WERI-Rb-1 (cell line): ENCODE measurements at regions not wholly inside any gene's neighbourhood (a gene's known extent, or its start where the extent isn't known, plus 50 kb on each side); places are given as distances from the start of the nearest gene placed in this dataset.

ENCODE experiments used
- DNase-seq: peaks from one replicate; pipeline ENCODE4 v3.0.0-alpha.2; 2020
- H3K27ac ChIP-seq: fragments of 250-450 bp; sonication (Bioruptor Pico); 2 replicates; pipeline ENCODE4 v1.5.1; 2020; ENCODE audit warnings: mild to moderate bottlenecking, moderate library complexity
- H3K27me3 ChIP-seq: fragments of 250-450 bp; sonication (Bioruptor Pico); 2 replicates; pipeline ENCODE4 v1.5.1; 2021; ENCODE audit warnings: mild to moderate bottlenecking, low read depth, moderate library complexity; ENCODE audit not compliant: insufficient read depth, severe bottlenecking
- H3K36me3 ChIP-seq: fragments of 250-450 bp; sonication (Bioruptor Pico); 2 replicates; pipeline ENCODE4 v1.5.1; 2020; ENCODE audit warnings: mild to moderate bottlenecking, moderate library complexity
- H3K4me3 ChIP-seq: 2 replicates; pipeline ENCODE4 v1.5.1; 2011; ENCODE audit warnings: low read depth, mild to moderate bottlenecking, control low read depth, low read length
- H3K9me3 ChIP-seq: fragments of 250-450 bp; sonication (Bioruptor Pico); 2 replicates; pipeline ENCODE4 v1.5.1; 2021; ENCODE audit warnings: mild to moderate bottlenecking, moderate library complexity; ENCODE audit not compliant: severe bottlenecking
- TF ChIP-seq, protein P1 (sequence below): IDR thresholded peaks from 2 replicates; pipeline ENCODE4 v1.5.1; 2011; ENCODE audit warnings: low read depth, mild to moderate bottlenecking, control low read depth, inconsistent platforms, low read length

DNA sequence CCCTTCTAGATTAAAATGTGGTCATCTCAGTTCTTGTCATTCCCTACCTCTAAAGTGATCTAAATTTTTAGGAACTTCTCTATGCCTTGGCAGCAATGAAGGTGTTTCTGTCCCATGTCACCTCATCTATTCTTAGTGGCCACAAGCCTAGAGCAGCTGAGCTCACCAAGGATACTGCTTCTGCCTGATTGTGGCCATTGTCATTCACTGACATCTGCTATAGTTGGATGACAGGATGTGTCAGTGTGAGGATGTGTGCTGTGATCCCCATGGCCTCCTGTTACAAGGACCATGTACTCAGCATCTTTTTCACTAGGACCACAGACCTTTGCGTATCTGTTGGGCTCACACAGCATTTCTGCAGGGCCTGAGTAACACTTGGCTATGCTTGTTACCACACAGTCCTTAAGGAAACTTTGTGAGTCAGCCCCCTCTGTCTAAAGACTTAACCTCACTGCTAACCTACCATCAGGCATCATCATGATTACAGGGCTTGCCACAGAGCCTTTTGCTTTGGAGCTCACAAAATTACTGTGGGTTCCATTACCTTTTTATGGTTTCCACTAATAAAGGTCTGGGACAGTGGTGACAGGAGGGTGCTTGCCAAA, 421.0 kb downstream of the ADAM29 start:
- H3K27ac ChIP-seq, result no peak overlapping the region
- H3K27me3 ChIP-seq, result no peaks in the 10 kb centered on the region
- no peak for DNase-seq
- TF ChIP-seq, protein P1, sequence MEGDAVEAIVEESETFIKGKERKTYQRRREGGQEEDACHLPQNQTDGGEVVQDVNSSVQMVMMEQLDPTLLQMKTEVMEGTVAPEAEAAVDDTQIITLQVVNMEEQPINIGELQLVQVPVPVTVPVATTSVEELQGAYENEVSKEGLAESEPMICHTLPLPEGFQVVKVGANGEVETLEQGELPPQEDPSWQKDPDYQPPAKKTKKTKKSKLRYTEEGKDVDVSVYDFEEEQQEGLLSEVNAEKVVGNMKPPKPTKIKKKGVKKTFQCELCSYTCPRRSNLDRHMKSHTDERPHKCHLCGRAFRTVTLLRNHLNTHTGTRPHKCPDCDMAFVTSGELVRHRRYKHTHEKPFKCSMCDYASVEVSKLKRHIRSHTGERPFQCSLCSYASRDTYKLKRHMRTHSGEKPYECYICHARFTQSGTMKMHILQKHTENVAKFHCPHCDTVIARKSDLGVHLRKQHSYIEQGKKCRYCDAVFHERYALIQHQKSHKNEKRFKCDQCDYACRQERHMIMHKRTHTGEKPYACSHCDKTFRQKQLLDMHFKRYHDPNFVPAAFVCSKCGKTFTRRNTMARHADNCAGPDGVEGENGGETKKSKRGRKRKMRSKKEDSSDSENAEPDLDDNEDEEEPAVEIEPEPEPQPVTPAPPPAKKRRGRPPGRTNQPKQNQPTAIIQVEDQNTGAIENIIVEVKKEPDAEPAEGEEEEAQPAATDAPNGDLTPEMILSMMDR, result no peak
- H3K4me3 ChIP-seq, result no peak overlapping the region
- no peaks in the 10 kb centered on the region for H3K9me3 ChIP-seq
- H3K36me3 ChIP-seq, result no peaks in the 10 kb centered on the region

DNA sequence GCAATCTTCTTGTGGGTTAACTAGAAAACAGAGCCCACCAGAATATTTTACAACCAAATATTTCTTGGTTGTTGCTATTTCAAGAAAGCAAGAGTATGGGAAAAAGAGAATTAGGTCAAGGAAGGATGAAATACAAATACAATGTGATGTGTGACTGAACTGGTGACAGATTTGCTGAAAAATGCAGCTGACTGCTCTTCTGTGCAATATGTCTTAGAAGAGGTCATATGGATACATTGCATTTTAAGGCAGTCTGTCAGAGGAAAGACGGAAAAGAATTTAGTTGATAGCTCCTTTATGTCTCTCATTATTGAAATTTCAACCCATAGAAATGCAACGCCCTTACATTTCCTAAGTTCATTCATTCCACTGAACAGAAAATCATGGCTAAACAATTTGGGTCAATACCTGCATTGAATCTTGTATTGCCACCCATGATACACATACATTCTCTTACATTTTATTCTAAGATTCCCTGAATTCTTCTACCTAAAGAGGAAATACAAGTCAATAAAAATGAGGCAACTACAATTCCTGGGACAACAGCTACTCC, 423.1 kb downstream of the ADAM29 start:
- H3K27me3 ChIP-seq, result no peaks in the 10 kb centered on the region
- TF ChIP-seq, protein P1, result no peak
- H3K27ac ChIP-seq, result no peak overlapping the region
- H3K36me3 ChIP-seq, result no peaks in the 10 kb centered on the region
- no peak overlapping the region for H3K4me3 ChIP-seq
- H3K9me3 ChIP-seq, result no peaks in the 10 kb centered on the region
- no peak for DNase-seq

DNA sequence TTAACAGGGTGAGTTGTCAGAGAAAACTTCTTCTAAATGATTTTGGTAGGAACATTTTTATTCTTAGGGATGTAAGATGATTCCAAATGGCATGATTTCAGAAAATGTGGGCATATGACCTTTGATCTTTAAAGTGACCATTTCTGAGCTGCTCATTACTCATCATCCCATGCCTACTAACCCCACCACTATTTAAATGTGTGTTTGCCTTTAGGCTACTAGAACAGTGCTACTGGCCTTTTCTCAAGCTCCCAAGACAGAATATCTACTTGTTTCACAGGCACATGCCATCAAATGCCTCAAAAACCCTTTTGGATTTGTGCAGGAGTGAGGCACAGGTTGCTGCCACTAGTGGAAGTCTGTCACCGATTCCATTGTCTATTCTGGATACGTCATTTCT, 428.2 kb downstream of the ADAM29 start:
- TF ChIP-seq, protein P1, result no peak
- DNase-seq, result no peak

DNA sequence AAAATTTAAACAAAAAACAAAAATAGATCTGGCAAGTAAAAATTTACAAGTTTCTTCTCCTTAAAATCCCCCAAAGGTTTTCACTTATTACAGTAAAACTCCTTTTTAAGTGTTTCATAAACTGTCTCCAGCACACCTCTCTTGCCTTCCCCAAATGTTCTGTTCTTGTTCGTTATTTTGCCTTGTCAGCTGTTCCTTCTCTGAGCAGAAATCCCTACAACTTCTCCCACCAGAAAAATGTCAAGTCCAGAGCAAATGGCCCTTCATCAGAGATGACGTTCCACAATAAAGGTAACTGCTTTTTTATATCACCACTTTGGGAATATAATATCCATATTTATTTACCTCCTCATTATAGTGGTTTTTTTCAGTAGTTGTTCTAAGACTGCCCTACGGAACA, 432.1 kb downstream of the ADAM29 start:
- H3K36me3 ChIP-seq, result no peaks in the 10 kb centered on the region
- H3K9me3 ChIP-seq, result no peaks in the 10 kb centered on the region
- H3K27me3 ChIP-seq, result no peaks in the 10 kb centered on the region
- TF ChIP-seq, protein P1, result no peak
- H3K27ac ChIP-seq, result no peak overlapping the region
- H3K4me3 ChIP-seq, result no peak overlapping the region
- DNase-seq, result no peak

More for the DNA sequence above, 428.2 kb downstream of the ADAM29 start:
- H3K27ac ChIP-seq, result no peak overlapping the region
- H3K36me3 ChIP-seq, result no peaks in the 10 kb centered on the region
- H3K27me3 ChIP-seq, result no peaks in the 10 kb centered on the region
- no peaks in the 10 kb centered on the region for H3K9me3 ChIP-seq
- H3K4me3 ChIP-seq, result no peak overlapping the region

DNA sequence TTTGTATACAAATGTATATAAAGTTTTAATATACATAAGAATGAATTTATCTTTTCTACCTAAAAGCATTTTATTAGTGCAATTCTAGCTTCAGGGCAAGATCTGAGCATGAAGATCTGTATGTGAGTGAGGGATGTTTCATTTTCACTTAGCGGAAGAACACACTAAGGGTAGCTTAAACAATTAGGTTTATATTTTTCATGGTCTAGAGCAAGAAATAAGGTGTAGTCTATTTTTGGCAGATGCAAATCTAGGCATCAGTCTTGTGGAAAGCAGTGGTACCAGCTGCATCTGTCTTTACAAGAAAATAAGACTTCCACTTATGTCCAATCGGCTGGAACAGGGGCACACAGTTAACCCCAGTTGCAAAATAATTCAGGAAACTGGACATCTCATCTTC, 433.3 kb downstream of the ADAM29 start:
- no peak for DNase-seq
- no peaks in the 10 kb centered on the region for H3K27me3 ChIP-seq
- no peaks in the 10 kb centered on the region for H3K9me3 ChIP-seq
- no peak overlapping the region for H3K27ac ChIP-seq
- TF ChIP-seq, protein P1, result no peak
- H3K4me3 ChIP-seq, result no peak overlapping the region
- no peaks in the 10 kb centered on the region for H3K36me3 ChIP-seq

DNA sequence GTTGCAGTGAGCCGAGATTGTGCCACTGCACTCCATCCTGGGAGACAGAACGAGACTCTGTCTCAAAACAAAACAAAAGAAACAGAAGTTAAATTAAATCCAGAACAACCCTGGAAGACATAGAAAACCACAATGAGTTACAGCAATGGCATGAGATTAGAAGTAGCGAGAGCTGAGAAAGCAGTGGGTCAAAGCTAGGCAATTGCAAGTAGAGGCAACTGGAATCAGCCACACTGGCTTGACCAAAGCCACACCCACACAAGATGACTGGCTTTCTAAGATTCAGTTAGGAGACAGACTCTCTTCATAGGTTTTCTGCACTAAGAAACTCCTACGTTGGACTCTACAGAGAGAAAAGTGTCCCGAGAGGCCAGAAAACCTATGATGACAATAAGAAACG, 443.0 kb downstream of the GPM6A start:
- no peaks in the 10 kb centered on the region for H3K27me3 ChIP-seq
- H3K36me3 ChIP-seq, result no peaks in the 10 kb centered on the region
- no peak overlapping the region for H3K27ac ChIP-seq
- H3K9me3 ChIP-seq, result no peaks in the 10 kb centered on the region
- TF ChIP-seq, protein P1, result no peak
- no peak for DNase-seq
- H3K4me3 ChIP-seq, result no peak overlapping the region
